ENCODE measurements at regions not wholly inside any gene's neighbourhood (a gene's known extent, or its start where the extent isn't known, plus 50 kb on each side); places are given as distances from the start of the nearest gene placed in this dataset.

DNA sequence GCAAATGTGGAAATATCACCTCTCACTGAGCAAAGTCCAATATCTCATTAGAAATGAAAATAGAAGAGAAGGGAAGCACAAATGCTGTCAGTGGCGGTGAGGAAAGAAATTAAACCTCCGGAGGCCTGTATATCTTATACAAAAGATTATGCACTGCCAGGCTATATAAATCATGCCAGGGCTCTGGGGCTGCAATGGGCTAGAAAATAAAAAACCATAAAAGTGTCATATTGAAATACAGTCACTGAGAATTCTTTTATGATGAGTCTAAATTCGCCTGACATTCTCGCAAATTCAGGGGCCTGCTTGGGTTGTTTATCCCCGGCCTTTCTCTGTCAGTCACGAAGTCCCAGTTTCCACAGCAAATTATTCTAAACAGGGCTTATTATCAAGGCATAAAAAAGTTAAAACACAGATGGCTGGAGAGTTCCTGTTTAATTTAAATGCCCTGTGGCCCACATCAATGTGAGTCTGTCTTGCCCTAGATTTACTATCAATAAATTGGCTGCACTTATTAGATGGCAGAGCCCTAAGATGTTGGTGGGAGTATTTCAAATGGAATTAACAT lies 193.8 kb downstream of the SNX10 start:
- TF ChIP-seq YY1 (IDR thresholded peaks at IDR 0.05; ENCODE audit: insufficient read depth, insufficient read length) (no peak), SUZ12 (IDR thresholded peaks at IDR 0.05; ENCODE audit: extremely low read depth, insufficient read depth, insufficient read length) (no peak)
